ENCODE measurements at regions not wholly inside any gene's neighbourhood (a gene's known extent, or its start where the extent isn't known, plus 50 kb on each side); places are given as distances from the start of the nearest gene placed in this dataset.
A peak's percentile ranks its signal among the peaks of the same experiment; 100 is the strongest.

DNA sequence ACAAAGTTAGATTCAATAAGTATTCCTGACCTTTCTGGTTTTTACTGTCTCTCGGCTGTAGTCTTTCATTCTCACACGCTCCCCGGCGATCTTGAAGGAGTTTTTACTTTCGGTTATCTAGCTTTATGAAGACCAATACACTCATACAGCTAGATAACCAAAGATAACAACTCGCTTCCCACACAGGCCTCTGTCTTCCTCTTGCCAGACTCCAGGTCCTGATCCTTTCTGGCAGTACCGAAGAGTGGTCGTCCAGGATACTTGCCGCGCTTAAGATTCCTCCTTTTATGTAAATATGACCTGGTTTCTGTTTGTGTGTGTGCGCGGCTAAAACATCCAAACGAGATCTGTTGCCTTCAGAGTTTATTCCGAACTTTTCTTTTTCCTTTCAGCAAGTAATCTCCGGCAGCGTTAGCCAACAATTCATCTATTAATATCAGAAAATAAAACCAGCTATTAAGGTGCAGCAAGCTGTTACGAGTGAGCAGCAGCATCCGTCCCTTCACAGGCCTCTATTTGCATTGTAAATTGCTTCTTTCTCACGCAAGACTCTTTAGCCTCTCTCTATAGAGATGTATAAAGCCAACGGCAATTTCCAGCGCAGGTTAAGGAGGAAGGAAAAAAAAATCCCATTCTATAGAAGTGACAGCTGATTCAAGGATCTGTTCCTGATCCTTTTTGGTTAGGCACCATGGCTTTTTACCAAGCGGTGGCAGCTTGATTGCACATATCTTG is 216.1 kb downstream of the MEF2C start:
- Histone ChIP-seq H3K4me1 (peaks cover 0 to 13% (median 4%) of the 10 kb centered on the region in 4 donors), H3K27me3 (peaks cover 0 to 100% of the 10 kb centered on the region in 2 donors), H3K27ac (no peak overlapping the region), H3K9me3 (no peaks in the 10 kb centered on the region), H3K4me3 (peak overlapping the region in 1 of 2 donors; percentile 33), H3K36me3 (no peaks in the 10 kb centered on the region)
- no peak for TF ChIP-seq CTCF (IDR thresholded peaks at IDR 0.05)
- intact Hi-C loops (cut with DNase I; ENCODE audit: low total_unique reads), result no loop called here
- DNase-seq, result no peak

- Histone ChIP-seq H3K4me3 (no peak overlapping the region), H3K9me3 (no peaks in the 10 kb centered on the region), H3K27ac (no peak overlapping the region), H3K4me1 (peaks cover 0 to 23% (median 12%) of the 10 kb centered on the region in 4 donors), H3K27me3 (peaks cover 0 to 100% of the 10 kb centered on the region in 2 donors), H3K36me3 (no peaks in the 10 kb centered on the region)
- DNase-seq, result no peak
- no peak for TF ChIP-seq CTCF (IDR thresholded peaks at IDR 0.05)
- intact Hi-C loops (cut with DNase I; ENCODE audit: low total_unique reads), result no loop called here
These were observed 217.2 kb downstream of the MEF2C start for GRCh38 chr5:88665750-88666215.

GRCh38 chr5:88664645-88665044 is 218.3 kb downstream of the MEF2C start:
- H3K27me3 ChIP-seq, result peaks cover 0 to 100% of the 10 kb centered on the region in 2 donors
- intact Hi-C loops (cut with DNase I; ENCODE audit: low total_unique reads), result no loop called here

GRCh38 chr5:88663793-88664216 is 219.2 kb downstream of the MEF2C start:
- DNase-seq, result no peak
- no peak for TF ChIP-seq CTCF (IDR thresholded peaks at IDR 0.05)
- peaks cover 0 to 34% (median 16%) of the 10 kb centered on the region in 4 donors for H3K4me1 ChIP-seq
- H3K27me3 ChIP-seq, result peaks cover 0 to 94% of the 10 kb centered on the region in 2 donors
- intact Hi-C loops (cut with DNase I; ENCODE audit: low total_unique reads), result no loop called here
- no peak overlapping the region for H3K4me3 ChIP-seq
- no peaks in the 10 kb centered on the region for H3K9me3 ChIP-seq
- H3K27ac ChIP-seq, result no peak overlapping the region
- no peaks in the 10 kb centered on the region for H3K36me3 ChIP-seq

More at GRCh38 chr5:88664645-88665044, 218.3 kb downstream of the MEF2C start:
- no peak overlapping the region for H3K27ac ChIP-seq
- no peak for TF ChIP-seq CTCF (IDR thresholded peaks at IDR 0.05)
- no peaks in the 10 kb centered on the region for H3K9me3 ChIP-seq
- DNase-seq, result no peak
- H3K4me1 ChIP-seq, result peaks cover 0 to 32% (median 16%) of the 10 kb centered on the region in 4 donors
- H3K36me3 ChIP-seq, result no peaks in the 10 kb centered on the region
- no peak overlapping the region for H3K4me3 ChIP-seq

DNA sequence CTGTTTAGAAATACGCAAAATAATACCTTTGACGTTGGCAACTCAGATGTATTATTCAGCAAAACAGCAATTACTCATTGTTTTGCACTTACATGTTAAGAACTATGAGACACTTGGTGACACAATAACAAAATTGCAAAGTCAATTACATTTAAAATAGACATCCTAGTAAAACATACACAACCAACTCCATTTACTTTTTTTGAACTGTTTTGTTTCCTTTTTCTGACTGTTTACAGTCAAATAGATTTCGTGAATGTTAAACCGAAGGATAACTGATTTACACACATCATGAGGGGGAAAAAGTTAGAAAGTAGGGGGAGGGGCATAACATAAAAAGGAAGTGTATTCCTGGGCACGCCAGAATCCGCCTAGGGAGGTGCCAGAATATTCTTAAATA is 220.1 kb downstream of the MEF2C start:
- no peak for DNase-seq
- no peaks in the 10 kb centered on the region for H3K9me3 ChIP-seq
- H3K27me3 ChIP-seq, result peaks cover 0 to 84% of the 10 kb centered on the region in 2 donors
- intact Hi-C loops (cut with DNase I; ENCODE audit: low total_unique reads), result no loop called here
- no peak for TF ChIP-seq CTCF (IDR thresholded peaks at IDR 0.05)
- no peaks in the 10 kb centered on the region for H3K36me3 ChIP-seq
- H3K27ac ChIP-seq, result no peak overlapping the region
- no peak overlapping the region for H3K4me3 ChIP-seq
- H3K4me1 ChIP-seq, result peaks cover 0 to 33% (median 16%) of the 10 kb centered on the region in 4 donors
